Activated T-helper 9 cell treated with anti-CD3 and anti-CD28 coated beads, Interleukin-2, amount 50 U/mL, for 16 hours (primary cell): ENCODE measurements at regions not wholly inside any gene's neighbourhood (a gene's known extent, or its start where the extent isn't known, plus 50 kb on each side); places are given as distances from the start of the nearest gene placed in this dataset.

Experiments used
- DNase-seq: peaks from one replicate; pipeline ENCODE4 v3.0.0-alpha.2; 2020; ENCODE audit warnings: low read depth

DNA sequence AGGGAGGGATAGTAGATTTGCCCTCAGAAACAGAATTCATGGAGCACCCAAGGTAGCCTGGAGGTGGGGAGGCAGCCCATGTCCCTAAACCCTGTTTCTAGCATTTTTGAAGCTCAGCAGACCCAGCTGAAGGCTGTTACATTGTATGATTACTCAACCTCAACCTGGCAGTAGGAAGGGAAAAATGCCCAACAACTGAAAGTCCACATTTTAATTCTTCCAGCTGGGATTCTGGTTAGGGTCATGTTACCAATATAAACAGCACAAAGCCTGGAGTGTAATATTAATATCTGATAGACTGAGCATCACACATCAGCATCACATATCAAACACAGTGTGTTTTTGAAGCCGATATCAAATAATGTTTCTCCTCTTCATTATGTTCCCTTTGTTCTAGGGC, 437.0 kb downstream of the HRH4 start:
- DNase-seq: no peak

DNA sequence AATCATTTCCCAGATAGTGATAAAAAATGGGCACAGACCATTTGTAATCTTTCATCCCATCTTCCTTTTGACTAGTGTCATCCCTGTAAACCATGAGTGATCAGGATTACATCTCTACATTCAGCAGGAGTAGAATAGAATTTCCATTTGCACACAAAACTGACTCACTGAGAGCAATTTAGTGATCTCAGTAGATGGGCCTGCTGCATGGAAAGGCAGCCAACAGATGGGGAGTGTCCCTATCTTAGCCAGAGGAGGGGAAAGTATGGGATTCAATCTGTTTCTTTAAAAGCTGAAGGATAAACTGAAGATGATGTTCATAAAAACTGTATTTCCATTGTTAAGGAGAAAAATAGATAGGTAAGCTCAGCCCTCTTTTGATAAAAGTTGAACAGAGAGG, 441.7 kb downstream of the ZNF521 start:
- no peak for DNase-seq

GRCh38 chr18:24913507-24914170, 438.3 kb downstream of the ZNF521 start:
- no peak for DNase-seq

DNA sequence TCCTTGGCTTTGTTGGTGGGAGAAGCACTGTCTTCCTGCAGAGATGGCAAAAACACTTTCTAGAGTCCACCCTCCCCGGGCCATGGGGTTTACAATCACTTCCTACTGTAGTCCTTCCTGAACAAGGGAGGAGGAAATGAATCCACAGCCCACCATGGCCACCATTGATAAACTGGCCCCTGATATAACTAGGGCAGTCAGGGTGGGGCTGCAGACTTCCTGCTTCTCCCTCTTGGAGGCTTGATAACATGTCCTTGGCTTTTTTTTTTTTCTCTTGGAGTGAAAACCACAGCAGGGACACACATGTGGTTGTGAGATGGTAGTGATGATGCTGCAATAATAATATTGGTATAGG, 437.8 kb downstream of the ZNF521 start:
- DNase-seq: no peak

- no peak for DNase-seq
These were observed 437.3 kb downstream of the ZNF521 start for GRCh38 chr18:24914685-24915084.

GRCh38 chr18:24915547-24915946, 436.4 kb downstream of the ZNF521 start:
- no peak for DNase-seq

- DNase-seq: no peak
These were observed 434.2 kb downstream of the ZNF521 start for GRCh38 chr18:24917767-24918166.

DNA sequence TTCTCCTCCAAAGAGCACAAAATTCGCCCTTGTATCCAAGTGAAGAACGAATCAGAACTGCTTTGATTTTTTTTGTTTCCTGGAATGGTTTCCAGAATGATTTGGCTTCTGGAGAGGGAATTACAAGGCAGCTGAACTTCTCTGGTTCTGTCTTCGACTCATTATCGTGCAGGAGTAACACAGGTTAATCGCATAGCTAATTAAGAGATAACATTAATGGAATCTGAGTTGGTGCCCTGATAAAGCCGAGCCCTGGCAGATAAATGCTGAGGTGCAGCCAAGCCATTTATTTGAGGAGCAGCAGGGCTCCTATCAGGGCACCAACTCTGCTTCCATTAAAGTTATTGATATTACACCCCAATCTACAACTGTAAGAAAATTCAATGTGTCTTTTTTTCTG, 433.7 kb downstream of the ZNF521 start:
- no peak for DNase-seq

DNA sequence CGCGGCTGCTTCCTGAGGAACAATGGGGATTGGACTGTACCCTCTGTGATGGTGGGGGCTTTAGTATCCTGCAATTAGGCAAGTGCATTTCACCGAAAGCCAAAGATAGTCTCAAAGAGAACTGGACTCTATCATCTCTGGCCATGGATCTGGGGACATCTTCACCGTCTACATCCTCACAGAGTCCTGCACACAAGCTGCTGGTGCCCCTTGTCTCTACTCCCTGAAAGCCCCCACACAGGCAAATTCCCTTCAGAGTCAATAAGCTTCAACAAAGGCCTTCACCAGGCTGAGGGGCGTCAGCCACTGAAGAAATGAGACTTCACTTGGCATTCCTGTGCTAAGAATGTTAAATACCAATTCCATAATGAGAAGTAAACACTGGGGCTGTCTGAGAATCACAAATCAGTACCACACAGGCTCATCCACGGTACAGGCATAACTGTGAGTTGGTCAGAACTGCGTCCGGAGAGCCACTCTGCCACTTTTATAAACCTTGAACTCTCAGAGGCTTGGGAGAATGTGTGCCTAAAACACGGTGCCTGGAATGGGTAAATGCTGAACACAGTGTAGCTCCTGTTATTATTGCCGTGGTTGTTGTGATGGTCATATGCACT, 432.7 kb downstream of the ZNF521 start:
- DNase-seq: no peak

DNA sequence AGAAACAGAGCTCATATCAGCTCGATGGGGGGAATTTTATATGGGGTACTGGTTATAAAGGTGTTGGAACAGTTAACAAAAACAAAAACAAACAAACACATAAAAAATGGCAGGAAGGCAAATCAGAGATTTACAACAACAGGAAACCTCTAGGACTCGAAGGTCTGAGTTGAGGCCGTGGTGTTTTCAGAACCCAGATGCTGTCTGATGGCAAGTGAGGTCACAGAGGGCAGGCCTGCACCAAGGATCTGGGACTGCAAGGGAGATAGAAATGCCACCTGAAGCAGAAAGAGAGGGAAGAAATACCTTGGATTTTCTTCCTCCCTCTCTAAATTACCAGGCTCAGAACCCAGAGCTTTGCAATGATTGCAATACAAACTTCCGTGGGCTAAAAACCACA, 429.5 kb downstream of the ZNF521 start:
- no peak for DNase-seq

DNA sequence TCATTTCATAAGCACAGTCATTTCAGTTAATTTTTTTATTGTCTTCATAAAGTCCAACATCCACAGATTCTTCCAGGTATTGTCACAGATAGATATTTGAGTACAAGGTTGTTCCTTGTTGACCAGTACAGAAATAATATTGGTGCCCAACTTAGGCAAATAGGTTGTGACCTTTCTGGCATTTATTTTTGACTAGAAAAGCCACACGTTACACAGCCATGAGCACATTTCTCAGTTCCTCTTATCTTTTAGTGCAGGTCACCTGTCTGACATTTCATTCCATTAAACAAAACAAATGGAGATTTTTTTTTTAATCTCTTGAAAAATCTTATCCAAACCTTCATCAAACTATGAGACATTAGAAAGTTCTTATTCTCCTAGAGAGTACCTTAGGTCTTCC, 428.8 kb downstream of the ZNF521 start:
- no peak for DNase-seq

GRCh38 chr18:24924066-24924716, 427.8 kb downstream of the ZNF521 start:
- no peak for DNase-seq

- DNase-seq: no peak
These were observed 425.3 kb downstream of the ZNF521 start for GRCh38 chr18:24926649-24927048.

- no peak for DNase-seq
These were observed 423.6 kb downstream of the ZNF521 start for GRCh38 chr18:24928301-24928878.

DNA sequence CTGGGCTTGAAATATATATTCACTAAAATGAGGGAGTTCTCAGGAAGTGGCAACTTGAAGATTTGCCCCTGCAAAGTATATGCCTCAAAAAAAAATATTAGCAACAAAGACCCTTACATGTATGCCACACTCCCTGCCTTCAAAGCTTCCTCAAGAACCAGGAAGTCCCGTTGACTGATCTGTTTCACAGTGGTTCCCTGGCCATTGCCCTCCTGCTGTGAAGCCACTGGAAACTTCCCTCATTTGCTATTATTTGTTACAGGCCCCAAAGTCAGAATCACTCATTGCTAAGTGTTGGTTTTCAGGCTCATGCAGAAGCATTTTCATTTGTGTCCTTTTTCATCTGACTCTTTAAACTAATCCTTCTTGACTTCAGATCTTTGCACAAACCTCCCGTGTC, 421.5 kb downstream of the ZNF521 start:
- no peak for DNase-seq

GRCh38 chr18:24930971-24931370, 421.0 kb downstream of the ZNF521 start:
- no peak for DNase-seq

GRCh38 chr18:24933345-24933744, 418.6 kb downstream of the ZNF521 start:
- DNase-seq: no peak

DNA sequence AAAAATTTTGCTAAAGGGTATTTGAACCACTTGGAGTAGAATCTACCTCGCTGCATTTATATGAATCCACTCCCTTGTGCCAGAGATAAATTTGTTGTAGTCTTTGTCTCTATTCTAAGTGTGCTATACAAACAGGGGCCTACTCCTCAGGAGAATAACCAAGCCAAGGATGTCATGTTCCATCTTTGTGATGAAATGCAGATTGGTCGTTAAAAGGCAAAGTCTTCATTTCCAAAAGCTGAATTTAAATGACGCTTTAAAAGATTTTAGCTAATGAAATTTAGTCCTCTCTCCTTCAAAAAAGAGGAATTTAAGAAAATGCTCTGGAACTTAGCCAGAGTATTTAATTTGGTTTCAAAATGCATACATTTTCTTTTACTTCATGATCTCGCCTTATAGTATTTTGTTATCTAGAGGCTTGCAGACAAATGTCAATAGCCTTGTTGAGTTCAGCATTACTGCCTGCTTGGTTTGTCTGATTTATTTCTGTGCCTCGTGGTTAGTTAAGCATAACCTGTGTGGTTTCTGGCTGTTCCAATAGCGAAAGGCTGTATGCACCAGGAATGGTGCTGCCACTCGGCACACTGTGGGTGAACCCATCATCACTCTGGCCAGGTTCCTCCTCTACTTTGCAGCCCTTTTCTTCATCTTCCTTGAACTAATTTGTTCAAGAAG, 417.6 kb downstream of the ZNF521 start:
- DNase-seq: no peak

- no peak for DNase-seq
These were observed 417.0 kb downstream of the ZNF521 start for GRCh38 chr18:24935008-24935407.

- DNase-seq: no peak
These were observed 416.1 kb downstream of the ZNF521 start for GRCh38 chr18:24935896-24936295.

DNA sequence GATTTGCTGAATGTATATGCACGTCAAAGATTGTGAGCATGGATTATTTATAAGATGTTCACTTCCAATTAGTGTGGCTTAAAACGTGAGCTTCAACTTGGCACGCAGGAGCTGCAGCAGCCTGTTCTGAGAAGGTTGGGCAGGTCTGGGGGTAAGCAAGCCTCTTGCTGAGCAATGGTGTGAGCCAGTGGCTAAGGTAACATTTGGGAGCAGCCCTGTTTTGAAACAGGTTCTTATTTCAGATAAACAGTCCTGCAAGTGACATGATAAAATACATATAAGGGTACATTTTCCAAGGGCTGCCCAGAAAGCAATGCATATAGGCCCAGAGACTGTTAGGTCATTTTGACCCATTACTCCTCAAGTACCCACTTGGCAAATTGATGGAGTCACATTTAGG, 415.3 kb downstream of the ZNF521 start:
- DNase-seq: no peak

- no peak for DNase-seq
These were observed 414.2 kb downstream of the ZNF521 start for GRCh38 chr18:24937639-24938275.
